Stimulated activated CD4-positive, alpha-beta T cell treated with anti-CD3 and anti-CD28 coated beads, Interleukin-4, amount 100 ng/mL, for 24 hours (primary cell): ENCODE measurements at regions not wholly inside any gene's neighbourhood (a gene's known extent, or its start where the extent isn't known, plus 50 kb on each side); places are given as distances from the start of the nearest gene placed in this dataset.
"Not testable (repeated sequence)": the region's sequence is repeated elsewhere in the genome, so short reads cannot be mapped to it uniquely, and the experiment has no call there.

ENCODE experiments used
- DNase-seq: peaks from one replicate; pipeline ENCODE4 v3.0.0-alpha.2; 2020

GRCh38 chr5:138702166-138703077, 50.8 kb upstream of the CTNNA1 start:
- DNase-seq = no peak

GRCh38 chr5:138701678-138702077, 51.5 kb upstream of the CTNNA1 start:
- DNase-seq = no peak

- DNase-seq = no peak
Observed at GRCh38 chr5:138700581-138701362, 52.5 kb upstream of the CTNNA1 start.

GRCh38 chr5:138699482-138699881, 53.7 kb upstream of the CTNNA1 start:
- no peak for DNase-seq

- DNase-seq = no peak
Observed at GRCh38 chr5:138698713-138699112, 54.5 kb upstream of the CTNNA1 start.

GRCh38 chr5:138697720-138698360, 55.4 kb upstream of the CTNNA1 start:
- no peak for DNase-seq

- DNase-seq = no peak
Observed at GRCh38 chr5:138696501-138696900, 56.7 kb upstream of the CTNNA1 start.

GRCh38 chr5:138695781-138696180, 57.4 kb upstream of the CTNNA1 start:
- no peak for DNase-seq

- DNase-seq = no peak
Observed at GRCh38 chr5:138694146-138694545, 59.1 kb upstream of the CTNNA1 start.

- DNase-seq = no peak
Observed at GRCh38 chr5:138692370-138692769, 60.9 kb upstream of the CTNNA1 start.

GRCh38 chr5:138686668-138687067, 66.6 kb upstream of the CTNNA1 start:
- DNase-seq = no peak

- no peak for DNase-seq
Observed at GRCh38 chr5:138685193-138685745, 68.0 kb upstream of the CTNNA1 start.

- DNase-seq = not testable (repeated sequence)
Observed at GRCh38 chr5:138682462-138682861, 70.8 kb upstream of the CTNNA1 start.

GRCh38 chr5:138678826-138679225, 74.4 kb upstream of the CTNNA1 start:
- DNase-seq = not testable (repeated sequence)

GRCh38 chr5:138677782-138678181, 75.4 kb upstream of the CTNNA1 start:
- no peak for DNase-seq

- no peak for DNase-seq
Observed at GRCh38 chr5:138676556-138677193, 76.5 kb upstream of the CTNNA1 start.

- no peak for DNase-seq
Observed at GRCh38 chr5:138676002-138676401, 77.2 kb upstream of the CTNNA1 start.

- DNase-seq = no peak
Observed at GRCh38 chr5:138668451-138669380, 84.5 kb upstream of the CTNNA1 start.

GRCh38 chr5:138667782-138668331, 85.4 kb upstream of the CTNNA1 start:
- not testable (repeated sequence) for DNase-seq

- DNase-seq = no peak
Observed at GRCh38 chr5:138666226-138666742, 86.9 kb upstream of the CTNNA1 start.

GRCh38 chr5:138665261-138665660, 88.0 kb upstream of the CTNNA1 start:
- DNase-seq = no peak
